ENCODE measurements at regions not wholly inside any gene's neighbourhood (a gene's known extent, or its start where the extent isn't known, plus 50 kb on each side); places are given as distances from the start of the nearest gene placed in this dataset.
"Not testable (repeated sequence)": the region's sequence is repeated elsewhere in the genome, so short reads cannot be mapped to it uniquely, and the experiment has no call there.

DNA sequence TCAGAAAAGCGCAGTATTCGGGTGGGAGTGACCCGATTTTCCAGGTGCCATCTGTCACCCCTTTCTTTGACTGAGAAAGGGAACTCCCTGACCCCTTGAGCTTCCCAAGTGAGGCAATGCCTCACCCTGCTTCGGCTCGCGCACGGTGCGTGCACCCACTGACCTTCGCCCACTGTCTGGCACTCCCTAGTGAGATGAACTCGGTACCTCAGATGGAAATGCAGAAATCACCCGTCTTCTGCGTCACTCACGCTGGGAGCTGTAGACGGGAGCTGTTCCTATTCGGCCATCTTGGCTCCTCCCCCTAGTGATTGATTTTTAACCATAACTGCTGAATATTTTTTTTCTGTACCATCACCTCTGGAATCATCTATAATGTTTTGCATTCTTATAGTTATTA is 359.1 kb downstream of the C3orf38 start:
- not testable (repeated sequence) for H3K4me3 ChIP-seq (ENCODE audit: low read depth, low read length); H3K4me1 Mint-ChIP-seq; H3K27ac Mint-ChIP-seq; H3K27me3 ChIP-seq (ENCODE audit: control insufficient read depth, insufficient read depth, low read length); H3K36me3 Mint-ChIP-seq; ATAC-seq (ENCODE audit: low read depth in 2 of 2); H3K4me1 ChIP-seq (ENCODE audit: control insufficient read depth, insufficient read depth, low read length, poor library complexity, severe bottlenecking); H3K9me3 ChIP-seq (ENCODE audit: control insufficient read depth in 2 of 2, low read length in 2 of 2); H3K27ac ChIP-seq (ENCODE audit: insufficient read depth, low read length, poor library complexity, severe bottlenecking); H3K27me3 Mint-ChIP-seq; H3K4me3 Mint-ChIP-seq; DNase-seq; H3K36me3 ChIP-seq (ENCODE audit: control insufficient read depth, insufficient read depth, low read length)
- H3K9me3 Mint-ChIP-seq = peaks cover 4 to 23% (median 7%) of the 10 kb centered on the region in 7 donors

DNA sequence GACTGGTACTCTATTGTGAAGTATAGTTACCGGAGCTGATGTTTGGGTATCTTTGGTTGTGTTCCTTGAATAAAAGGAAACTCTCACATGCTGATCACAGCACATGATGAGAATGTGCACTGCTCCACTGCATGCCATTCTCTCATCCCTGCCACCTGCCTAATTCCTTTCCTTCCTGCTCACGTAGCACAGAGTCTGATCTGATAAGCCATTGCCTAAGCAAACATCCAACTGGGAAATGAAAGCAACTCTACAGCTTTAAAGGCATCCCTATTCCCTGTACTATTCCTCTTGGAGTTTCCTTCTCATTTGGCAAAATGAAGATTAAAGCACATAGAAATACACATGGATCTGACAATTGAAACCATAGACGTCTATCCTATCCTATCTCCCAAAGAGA is 359.8 kb downstream of the C3orf38 start:
- no peak overlapping the region for H3K27ac ChIP-seq (ENCODE audit: insufficient read depth, low read length, poor library complexity, severe bottlenecking)
- H3K4me3 ChIP-seq (ENCODE audit: low read depth, low read length) = no peak overlapping the region
- no peaks in the 10 kb centered on the region for H3K4me1 ChIP-seq (ENCODE audit: control insufficient read depth, insufficient read depth, low read length, poor library complexity, severe bottlenecking)
- Mint-ChIP-seq H3K9me3 (peaks cover 4 to 23% (median 9%) of the 10 kb centered on the region in 7 donors), H3K36me3 (no peaks in the 10 kb centered on the region), H3K4me3 (no peak overlapping the region), H3K27ac (no peak overlapping the region), H3K4me1 (no peaks in the 10 kb centered on the region), H3K27me3 (no peaks in the 10 kb centered on the region)
- H3K36me3 ChIP-seq (ENCODE audit: control insufficient read depth, insufficient read depth, low read length) = no peaks in the 10 kb centered on the region
- no peak for ATAC-seq (ENCODE audit: low read depth in 2 of 2)
- no peak for DNase-seq
- peaks cover 3 to 7% of the 10 kb centered on the region in 2 experiments for H3K9me3 ChIP-seq (ENCODE audit: control insufficient read depth in 2 of 2, low read length in 2 of 2)
- no peaks in the 10 kb centered on the region for H3K27me3 ChIP-seq (ENCODE audit: control insufficient read depth, insufficient read depth, low read length)

DNA sequence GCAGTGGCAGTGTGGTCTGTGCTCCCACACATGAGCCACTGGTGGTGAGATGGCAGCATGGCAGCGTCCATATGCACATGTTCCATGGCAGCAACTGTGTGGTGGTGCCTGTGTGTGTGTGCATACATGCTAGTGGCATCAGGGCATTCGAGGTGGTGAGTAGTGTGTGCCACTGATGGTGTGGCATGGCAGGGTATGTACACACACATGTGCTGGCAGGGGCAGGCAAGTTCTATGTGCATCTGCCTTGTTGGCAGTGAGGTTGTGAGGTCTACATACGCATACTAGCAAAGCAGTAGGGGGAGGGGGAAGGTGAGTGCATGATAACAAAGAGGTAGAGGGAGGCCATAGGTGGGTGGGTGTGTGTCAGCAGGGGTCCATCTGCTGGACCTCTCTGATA is 378.7 kb downstream of the C3orf38 start:
- H3K4me1 Mint-ChIP-seq = no peaks in the 10 kb centered on the region
- no peaks in the 10 kb centered on the region for H3K36me3 Mint-ChIP-seq
- H3K27me3 ChIP-seq (ENCODE audit: control insufficient read depth, insufficient read depth, low read length) = no peaks in the 10 kb centered on the region
- no peak overlapping the region for H3K4me3 Mint-ChIP-seq
- no peak for ATAC-seq (ENCODE audit: low read depth in 2 of 2)
- H3K9me3 ChIP-seq (ENCODE audit: control insufficient read depth in 2 of 2, low read length in 2 of 2) = no peaks in the 10 kb centered on the region
- H3K9me3 Mint-ChIP-seq = peaks cover 0 to 34% (median 7%) of the 10 kb centered on the region in 7 donors
- no peaks in the 10 kb centered on the region for H3K36me3 ChIP-seq (ENCODE audit: control insufficient read depth, insufficient read depth, low read length)
- DNase-seq = no peak
- H3K27ac Mint-ChIP-seq = no peak overlapping the region
- no peak overlapping the region for H3K27ac ChIP-seq (ENCODE audit: insufficient read depth, low read length, poor library complexity, severe bottlenecking)
- no peaks in the 10 kb centered on the region for H3K4me1 ChIP-seq (ENCODE audit: control insufficient read depth, insufficient read depth, low read length, poor library complexity, severe bottlenecking)
- H3K27me3 Mint-ChIP-seq = no peaks in the 10 kb centered on the region
- no peak overlapping the region for H3K4me3 ChIP-seq (ENCODE audit: low read depth, low read length)

DNA sequence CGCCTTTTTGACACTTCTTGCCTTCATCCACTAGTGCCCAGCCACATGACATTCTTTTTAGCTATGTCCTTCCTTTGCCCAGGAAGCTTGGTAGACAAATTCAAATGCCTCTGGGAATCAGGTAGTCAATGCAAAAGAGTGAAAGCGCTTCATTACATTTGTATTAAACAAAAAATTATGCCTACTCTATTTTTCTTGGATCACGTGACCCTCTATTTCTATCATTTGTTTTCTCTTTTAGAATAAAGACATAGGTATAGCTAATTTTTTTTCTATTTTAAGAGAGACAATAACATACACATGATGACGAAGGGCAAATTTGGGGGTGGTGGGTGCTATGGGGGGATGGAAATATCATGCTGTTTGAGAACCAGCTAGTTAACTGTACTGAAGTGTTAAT is 384.8 kb downstream of the C3orf38 start:
- no peak overlapping the region for H3K4me3 Mint-ChIP-seq
- ATAC-seq (ENCODE audit: low read depth in 2 of 2) (no peak), DNase-seq (no peak)
- H3K9me3 Mint-ChIP-seq = peaks cover 0 to 2% (median 0%) of the 10 kb centered on the region in 7 donors
- Histone ChIP-seq H3K27ac (ENCODE audit: insufficient read depth, low read length, poor library complexity, severe bottlenecking) (no peak overlapping the region), H3K4me1 (ENCODE audit: control insufficient read depth, insufficient read depth, low read length, poor library complexity, severe bottlenecking) (no peaks in the 10 kb centered on the region), H3K27me3 (ENCODE audit: control insufficient read depth, insufficient read depth, low read length) (no peaks in the 10 kb centered on the region), H3K9me3 (ENCODE audit: control insufficient read depth in 2 of 2, low read length in 2 of 2) (no peaks in the 10 kb centered on the region), H3K36me3 (ENCODE audit: control insufficient read depth, insufficient read depth, low read length) (no peaks in the 10 kb centered on the region), H3K4me3 (ENCODE audit: low read depth, low read length) (no peak overlapping the region)
- no peaks in the 10 kb centered on the region for H3K4me1 Mint-ChIP-seq
- no peak overlapping the region for H3K27ac Mint-ChIP-seq
- no peaks in the 10 kb centered on the region for H3K36me3 Mint-ChIP-seq
- H3K27me3 Mint-ChIP-seq = no peaks in the 10 kb centered on the region

DNA sequence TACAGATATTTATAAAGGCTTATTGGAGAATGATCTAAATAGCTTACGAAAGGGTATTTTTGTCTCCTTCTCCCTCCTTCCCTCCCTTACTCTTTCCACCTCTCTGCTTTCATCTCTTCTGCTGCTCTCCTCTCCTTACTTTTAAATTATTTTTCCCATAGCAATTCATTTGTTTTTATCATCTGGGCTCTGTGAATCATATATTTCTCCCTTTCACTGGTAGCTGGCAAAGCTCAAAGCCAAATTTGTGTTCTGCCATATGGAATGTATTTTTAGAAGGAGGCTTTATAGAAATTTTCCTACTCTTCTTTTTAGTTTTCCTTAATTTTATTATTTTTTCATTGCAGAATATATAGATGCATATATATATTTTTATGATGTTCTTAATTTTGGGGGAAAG is 385.8 kb downstream of the C3orf38 start:
- H3K4me3 ChIP-seq (ENCODE audit: low read depth, low read length) = no peak overlapping the region
- Mint-ChIP-seq H3K36me3 (no peaks in the 10 kb centered on the region), H3K4me3 (peak overlapping the region in 1 of 4 donors; percentile 23), H3K9me3 (peaks cover 0 to 2% (median 0%) of the 10 kb centered on the region in 7 donors), H3K27me3 (no peaks in the 10 kb centered on the region), H3K4me1 (no peaks in the 10 kb centered on the region), H3K27ac (no peak overlapping the region)
- H3K9me3 ChIP-seq (ENCODE audit: control insufficient read depth in 2 of 2, low read length in 2 of 2) = no peaks in the 10 kb centered on the region
- H3K27me3 ChIP-seq (ENCODE audit: control insufficient read depth, insufficient read depth, low read length) = no peaks in the 10 kb centered on the region
- no peak for DNase-seq
- no peak for ATAC-seq (ENCODE audit: low read depth in 2 of 2)
- H3K36me3 ChIP-seq (ENCODE audit: control insufficient read depth, insufficient read depth, low read length) = no peaks in the 10 kb centered on the region
- no peak overlapping the region for H3K27ac ChIP-seq (ENCODE audit: insufficient read depth, low read length, poor library complexity, severe bottlenecking)
- H3K4me1 ChIP-seq (ENCODE audit: control insufficient read depth, insufficient read depth, low read length, poor library complexity, severe bottlenecking) = no peaks in the 10 kb centered on the region

DNA sequence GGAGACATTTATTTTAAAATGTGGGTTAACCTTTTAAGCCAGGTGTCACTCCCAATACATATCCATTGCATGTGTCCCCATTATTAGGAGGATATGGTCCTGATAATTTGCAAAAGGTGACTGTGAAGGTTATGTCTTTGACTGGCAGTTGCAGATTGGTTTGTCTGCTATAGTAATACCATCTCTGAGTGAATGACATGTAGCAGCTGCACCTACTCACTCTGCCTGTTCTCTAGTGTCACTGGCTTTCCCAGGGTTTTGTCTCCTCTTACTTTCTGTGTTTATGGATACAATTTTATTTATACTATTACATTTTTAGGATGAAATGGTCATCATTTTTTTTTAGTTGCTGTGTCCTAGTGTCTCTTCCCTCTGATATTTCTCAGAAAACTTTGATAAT is 393.2 kb downstream of the C3orf38 start:
- H3K4me1 Mint-ChIP-seq = no peaks in the 10 kb centered on the region
- H3K4me1 ChIP-seq (ENCODE audit: control insufficient read depth, insufficient read depth, low read length, poor library complexity, severe bottlenecking) = no peaks in the 10 kb centered on the region
- H3K4me3 Mint-ChIP-seq = no peak overlapping the region
- no peak overlapping the region for H3K27ac Mint-ChIP-seq
- H3K36me3 ChIP-seq (ENCODE audit: control insufficient read depth, insufficient read depth, low read length) = no peaks in the 10 kb centered on the region
- ATAC-seq (ENCODE audit: low read depth in 2 of 2) = no peak
- DNase-seq = no peak
- no peak overlapping the region for H3K27ac ChIP-seq (ENCODE audit: insufficient read depth, low read length, poor library complexity, severe bottlenecking)
- no peaks in the 10 kb centered on the region for H3K27me3 Mint-ChIP-seq
- H3K9me3 ChIP-seq (ENCODE audit: control insufficient read depth in 2 of 2, low read length in 2 of 2) = no peaks in the 10 kb centered on the region
- H3K4me3 ChIP-seq (ENCODE audit: low read depth, low read length) = no peak overlapping the region
- no peaks in the 10 kb centered on the region for H3K27me3 ChIP-seq (ENCODE audit: control insufficient read depth, insufficient read depth, low read length)
- no peaks in the 10 kb centered on the region for H3K36me3 Mint-ChIP-seq
- H3K9me3 Mint-ChIP-seq = peaks cover 0 to 16% (median 7%) of the 10 kb centered on the region in 7 donors

DNA sequence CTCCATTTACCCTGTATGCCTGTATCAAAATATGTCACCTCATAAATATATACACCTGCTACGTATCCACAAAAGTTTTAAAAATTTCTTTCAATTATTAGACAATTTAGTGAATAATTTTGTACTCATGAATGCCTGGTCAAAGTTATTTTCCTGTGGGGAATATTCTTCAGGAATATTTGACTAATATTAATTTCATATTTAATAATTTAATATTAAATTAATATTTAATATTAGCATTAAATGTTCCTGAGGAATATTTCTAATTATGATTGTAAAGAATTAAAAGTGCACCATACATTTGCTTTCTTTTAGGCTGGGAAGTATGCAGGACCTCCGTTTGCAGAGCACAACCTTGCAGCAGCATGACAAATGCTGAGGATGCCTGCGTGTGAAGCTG is 422.7 kb downstream of the C3orf38 start:
- H3K4me1 ChIP-seq (ENCODE audit: control insufficient read depth, insufficient read depth, low read length, poor library complexity, severe bottlenecking) = no peaks in the 10 kb centered on the region
- peaks cover 0 to 25% (median 12%) of the 10 kb centered on the region in 7 donors for H3K9me3 Mint-ChIP-seq
- DNase-seq (no peak), ATAC-seq (ENCODE audit: low read depth in 2 of 2) (no peak)
- no peaks in the 10 kb centered on the region for H3K27me3 Mint-ChIP-seq
- H3K27ac Mint-ChIP-seq = no peak overlapping the region
- no peak overlapping the region for H3K4me3 Mint-ChIP-seq
- no peaks in the 10 kb centered on the region for H3K27me3 ChIP-seq (ENCODE audit: control insufficient read depth, insufficient read depth, low read length)
- no peaks in the 10 kb centered on the region for H3K36me3 ChIP-seq (ENCODE audit: control insufficient read depth, insufficient read depth, low read length)
- H3K4me1 Mint-ChIP-seq = no peaks in the 10 kb centered on the region
- H3K36me3 Mint-ChIP-seq = no peaks in the 10 kb centered on the region
- H3K9me3 ChIP-seq (ENCODE audit: control insufficient read depth in 2 of 2, low read length in 2 of 2) = no peaks in the 10 kb centered on the region
- no peak overlapping the region for H3K4me3 ChIP-seq (ENCODE audit: low read depth, low read length)
- H3K27ac ChIP-seq (ENCODE audit: insufficient read depth, low read length, poor library complexity, severe bottlenecking) = no peak overlapping the region

DNA sequence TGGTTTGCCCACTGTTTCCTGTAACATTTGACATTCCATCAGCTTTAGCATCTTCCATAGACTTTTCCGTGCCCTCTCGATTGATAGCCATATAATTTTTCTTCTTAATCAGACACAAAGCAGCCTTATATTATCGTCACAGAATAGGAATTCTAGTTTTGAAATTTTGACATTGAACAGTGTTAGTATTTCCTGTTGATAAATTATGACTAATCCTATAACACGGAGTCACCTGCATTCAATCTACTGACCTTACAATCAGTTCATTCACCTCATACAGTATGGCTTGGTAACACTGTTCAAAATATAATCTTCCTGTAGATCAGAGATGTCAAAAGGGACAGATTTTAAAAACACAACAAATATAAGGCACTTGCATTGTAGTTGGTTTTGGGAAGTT is 423.7 kb downstream of the C3orf38 start:
- Histone ChIP-seq H3K9me3 (ENCODE audit: control insufficient read depth in 2 of 2, low read length in 2 of 2) (no peaks in the 10 kb centered on the region), H3K36me3 (ENCODE audit: control insufficient read depth, insufficient read depth, low read length) (no peaks in the 10 kb centered on the region), H3K4me1 (ENCODE audit: control insufficient read depth, insufficient read depth, low read length, poor library complexity, severe bottlenecking) (no peaks in the 10 kb centered on the region), H3K4me3 (ENCODE audit: low read depth, low read length) (no peak overlapping the region), H3K27me3 (ENCODE audit: control insufficient read depth, insufficient read depth, low read length) (no peaks in the 10 kb centered on the region), H3K27ac (ENCODE audit: insufficient read depth, low read length, poor library complexity, severe bottlenecking) (no peak overlapping the region)
- no peak overlapping the region for H3K4me3 Mint-ChIP-seq
- no peaks in the 10 kb centered on the region for H3K4me1 Mint-ChIP-seq
- DNase-seq = no peak
- peaks cover 0 to 24% (median 7%) of the 10 kb centered on the region in 7 donors for H3K9me3 Mint-ChIP-seq
- H3K27ac Mint-ChIP-seq = no peak overlapping the region
- H3K36me3 Mint-ChIP-seq = no peaks in the 10 kb centered on the region
- no peak for ATAC-seq (ENCODE audit: low read depth in 2 of 2)
- no peaks in the 10 kb centered on the region for H3K27me3 Mint-ChIP-seq
